ENCODE measurements at regions not wholly inside any gene's neighbourhood (a gene's known extent, or its start where the extent isn't known, plus 50 kb on each side); places are given as distances from the start of the nearest gene placed in this dataset.

GRCh38 chr10:110414548-110415309, 83.0 kb upstream of the DUSP5 start:
- peaks cover 52% of the 10 kb centered on the region for H3F3A ChIP-seq (ENCODE audit: insufficient read depth)
- no peak overlapping the region for H2AFZ ChIP-seq (ENCODE audit: low read depth, low read length, severe bottlenecking)
- H3K4me3 ChIP-seq (ENCODE audit: insufficient read depth, low read length, poor library complexity, severe bottlenecking) = peak overlapping the region; percentile 34
- TF ChIP-seq EZH2phosphoT487 (conservative IDR thresholded peaks at IDR 0.05; ENCODE audit: low read length) = no peak
- TF ChIP-seq, protein P1, sequence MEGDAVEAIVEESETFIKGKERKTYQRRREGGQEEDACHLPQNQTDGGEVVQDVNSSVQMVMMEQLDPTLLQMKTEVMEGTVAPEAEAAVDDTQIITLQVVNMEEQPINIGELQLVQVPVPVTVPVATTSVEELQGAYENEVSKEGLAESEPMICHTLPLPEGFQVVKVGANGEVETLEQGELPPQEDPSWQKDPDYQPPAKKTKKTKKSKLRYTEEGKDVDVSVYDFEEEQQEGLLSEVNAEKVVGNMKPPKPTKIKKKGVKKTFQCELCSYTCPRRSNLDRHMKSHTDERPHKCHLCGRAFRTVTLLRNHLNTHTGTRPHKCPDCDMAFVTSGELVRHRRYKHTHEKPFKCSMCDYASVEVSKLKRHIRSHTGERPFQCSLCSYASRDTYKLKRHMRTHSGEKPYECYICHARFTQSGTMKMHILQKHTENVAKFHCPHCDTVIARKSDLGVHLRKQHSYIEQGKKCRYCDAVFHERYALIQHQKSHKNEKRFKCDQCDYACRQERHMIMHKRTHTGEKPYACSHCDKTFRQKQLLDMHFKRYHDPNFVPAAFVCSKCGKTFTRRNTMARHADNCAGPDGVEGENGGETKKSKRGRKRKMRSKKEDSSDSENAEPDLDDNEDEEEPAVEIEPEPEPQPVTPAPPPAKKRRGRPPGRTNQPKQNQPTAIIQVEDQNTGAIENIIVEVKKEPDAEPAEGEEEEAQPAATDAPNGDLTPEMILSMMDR (IDR thresholded peaks at IDR 0.05; ENCODE audit: insufficient read depth, low read length, poor library complexity, severe bottlenecking) = no peak
- peak overlapping the region; percentile 72 for H3K4me2 ChIP-seq (ENCODE audit: low read depth, low read length, poor library complexity, severe bottlenecking)
- H3K36me3 ChIP-seq (ENCODE audit: low read length) = no peaks in the 10 kb centered on the region
- H3K9ac ChIP-seq (ENCODE audit: low read length) = peak overlapping the region; percentile 54
- H3K9me3 ChIP-seq (ENCODE audit: insufficient read depth, low read length) = no peaks in the 10 kb centered on the region
- H3K9me2 ChIP-seq (replicated peaks; ENCODE audit: insufficient read depth, low read length) = no peaks in the 10 kb centered on the region
- H3K79me2 ChIP-seq (ENCODE audit: insufficient read depth, low read length) = no peaks in the 10 kb centered on the region
- H3K27me3 ChIP-seq (ENCODE audit: low read length) = no peaks in the 10 kb centered on the region
- no peaks in the 10 kb centered on the region for H4K20me1 ChIP-seq (ENCODE audit: low read depth, low read length)
- H3K27ac ChIP-seq (ENCODE audit: low read depth, low read length) = peak overlapping the region; percentile 98

- Histone ChIP-seq H3K36me3 (ENCODE audit: low read length) (no peaks in the 10 kb centered on the region), H3K9me2 (replicated peaks; ENCODE audit: insufficient read depth, low read length) (no peaks in the 10 kb centered on the region), H4K20me1 (ENCODE audit: low read depth, low read length) (no peaks in the 10 kb centered on the region), H3K79me2 (ENCODE audit: insufficient read depth, low read length) (no peaks in the 10 kb centered on the region), H3K27ac (ENCODE audit: low read depth, low read length) (peak overlapping the region; percentile 98), H3K9me3 (ENCODE audit: insufficient read depth, low read length) (no peaks in the 10 kb centered on the region), H3K4me3 (ENCODE audit: insufficient read depth, low read length, poor library complexity, severe bottlenecking) (no peak overlapping the region), H3F3A (ENCODE audit: insufficient read depth) (peaks cover 48% of the 10 kb centered on the region), H3K9ac (ENCODE audit: low read length) (peak overlapping the region; percentile 50), H2AFZ (ENCODE audit: low read depth, low read length, severe bottlenecking) (no peak overlapping the region), H3K4me2 (ENCODE audit: low read depth, low read length, poor library complexity, severe bottlenecking) (peak overlapping the region; percentile 72), H3K27me3 (ENCODE audit: low read length) (no peaks in the 10 kb centered on the region)
- TF ChIP-seq, protein P1 (IDR thresholded peaks at IDR 0.05; ENCODE audit: insufficient read depth, low read length, poor library complexity, severe bottlenecking) = no peak
- TF ChIP-seq EZH2phosphoT487 (conservative IDR thresholded peaks at IDR 0.05; ENCODE audit: low read length) = no peak
Observed at GRCh38 chr10:110415809-110416208, 81.9 kb upstream of the DUSP5 start.

GRCh38 chr10:110416776-110417711, 80.7 kb upstream of the DUSP5 start:
- peaks cover 35% of the 10 kb centered on the region for H3F3A ChIP-seq (ENCODE audit: insufficient read depth)
- H3K4me3 ChIP-seq (ENCODE audit: insufficient read depth, low read length, poor library complexity, severe bottlenecking) = no peak overlapping the region
- no peak overlapping the region for H3K27ac ChIP-seq (ENCODE audit: low read depth, low read length)
- no peaks in the 10 kb centered on the region for H3K36me3 ChIP-seq (ENCODE audit: low read length)
- no peak overlapping the region for H2AFZ ChIP-seq (ENCODE audit: low read depth, low read length, severe bottlenecking)
- TF ChIP-seq, protein P1 (IDR thresholded peaks at IDR 0.05; ENCODE audit: insufficient read depth, low read length, poor library complexity, severe bottlenecking) = no peak
- no peak for TF ChIP-seq EZH2phosphoT487 (conservative IDR thresholded peaks at IDR 0.05; ENCODE audit: low read length)
- no peaks in the 10 kb centered on the region for H4K20me1 ChIP-seq (ENCODE audit: low read depth, low read length)
- no peak overlapping the region for H3K9ac ChIP-seq (ENCODE audit: low read length)
- H3K79me2 ChIP-seq (ENCODE audit: insufficient read depth, low read length) = no peaks in the 10 kb centered on the region
- no peaks in the 10 kb centered on the region for H3K27me3 ChIP-seq (ENCODE audit: low read length)
- H3K9me3 ChIP-seq (ENCODE audit: insufficient read depth, low read length) = no peaks in the 10 kb centered on the region
- no peak overlapping the region for H3K4me2 ChIP-seq (ENCODE audit: low read depth, low read length, poor library complexity, severe bottlenecking)
- H3K9me2 ChIP-seq (replicated peaks; ENCODE audit: insufficient read depth, low read length) = no peaks in the 10 kb centered on the region
